ENCODE measurements at regions not wholly inside any gene's neighbourhood (a gene's known extent, or its start where the extent isn't known, plus 50 kb on each side); places are given as distances from the start of the nearest gene placed in this dataset.

DNA sequence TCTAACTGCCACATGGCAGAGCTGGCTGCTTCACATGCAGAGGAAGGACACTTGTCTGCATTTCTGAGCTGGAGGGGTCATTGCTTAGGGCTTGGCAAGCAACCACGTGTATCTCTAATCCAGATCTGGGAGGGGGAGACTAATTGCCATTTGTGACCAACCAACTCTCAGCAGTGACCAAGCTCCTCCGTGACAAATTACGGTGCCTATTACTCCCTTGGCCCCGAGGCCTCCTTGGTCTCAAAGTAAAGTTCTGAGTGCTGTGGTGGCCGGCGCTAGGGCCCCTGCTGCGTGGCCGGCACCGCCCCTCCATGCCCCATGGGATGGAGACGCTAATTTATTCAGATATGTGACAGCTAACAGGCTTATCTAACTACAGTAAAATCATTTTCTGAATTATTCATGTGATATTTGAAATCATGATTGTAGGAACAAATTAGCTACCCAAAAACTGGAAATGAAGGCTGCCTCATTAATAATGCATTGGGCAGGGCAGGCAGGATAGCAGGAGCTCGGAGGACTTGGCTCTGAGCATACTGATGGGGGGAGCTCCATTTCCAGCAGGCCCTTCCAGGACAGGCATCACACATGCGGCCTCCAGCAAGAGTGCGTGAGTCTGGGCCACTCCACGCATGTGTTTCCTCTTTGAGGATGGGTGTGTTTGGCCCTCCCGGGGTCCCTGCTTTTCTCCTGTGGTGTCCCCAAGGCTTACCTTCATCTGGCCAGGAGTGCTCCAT is 67.7 kb downstream of the C5orf15 start:
- TF ChIP-seq CTCF (IDR thresholded peaks at IDR 0.05) (no peak), POLR2A (IDR thresholded peaks at IDR 0.05) (no peak)

Measured in uterus (tissue), 2 donors.